HG03175 (cell line): ENCODE measurements at regions not wholly inside any gene's neighbourhood (a gene's known extent, or its start where the extent isn't known, plus 50 kb on each side); places are given as distances from the start of the nearest gene placed in this dataset.
A peak's percentile ranks its signal among the peaks of the same experiment; 100 is the strongest.
"Not testable (repeated sequence)": the region's sequence is repeated elsewhere in the genome, so short reads cannot be mapped to it uniquely, and the experiment has no call there.

ENCODE experiments used
- ATAC-seq: cut with Tn5 transposase; IDR thresholded peaks from one replicate; pipeline ENCODE4 v1.9.1; 2021; ENCODE audit warnings: mild to moderate bottlenecking, moderate library complexity; ENCODE audit not compliant: unreplicated experiment

- ATAC-seq: no peak
These were observed 178.2 kb downstream of the ENC1 start for GRCh38 chr5:74462356-74462755.

GRCh38 chr5:74461251-74461650 is 179.3 kb downstream of the ENC1 start:
- ATAC-seq: no peak

- ATAC-seq: no peak
These were observed 179.8 kb downstream of the ENC1 start for GRCh38 chr5:74460694-74461093.

- ATAC-seq: no peak
These were observed 180.5 kb downstream of the ENC1 start for GRCh38 chr5:74459984-74460383.

- no peak for ATAC-seq
These were observed 182.7 kb downstream of the ENC1 start for GRCh38 chr5:74457876-74458275.

- no peak for ATAC-seq
These were observed 186.1 kb downstream of the ENC1 start for GRCh38 chr5:74454263-74455030.

- no peak for ATAC-seq
These were observed 187.7 kb downstream of the ENC1 start for GRCh38 chr5:74452856-74453255.

GRCh38 chr5:74450095-74450494 is 190.4 kb downstream of the ENC1 start:
- ATAC-seq: no peak

- ATAC-seq: no peak
These were observed 193.7 kb downstream of the ENC1 start for GRCh38 chr5:74446725-74447241.

- ATAC-seq: no peak
These were observed 198.1 kb downstream of the ENC1 start for GRCh38 chr5:74442466-74442865.

- ATAC-seq: no peak
These were observed 198.9 kb downstream of the ENC1 start for GRCh38 chr5:74441616-74442015.

GRCh38 chr5:74440341-74440740 is 200.2 kb downstream of the ENC1 start:
- no peak for ATAC-seq

- not testable (repeated sequence) for ATAC-seq
These were observed 202.7 kb downstream of the ENC1 start for GRCh38 chr5:74437870-74438269.

GRCh38 chr5:74433896-74434829 is 206.4 kb downstream of the ENC1 start:
- no peak for ATAC-seq

- peak; percentile 58 for ATAC-seq
These were observed 207.2 kb downstream of the ENC1 start for GRCh38 chr5:74433255-74433895.

GRCh38 chr5:74432721-74433120 is 207.8 kb downstream of the ENC1 start:
- ATAC-seq: no peak

GRCh38 chr5:74432216-74432615 is 208.3 kb downstream of the ENC1 start:
- ATAC-seq: no peak

- no peak for ATAC-seq
These were observed 209.2 kb downstream of the ENC1 start for GRCh38 chr5:74431290-74431669.

- no peak for ATAC-seq
These were observed 209.8 kb downstream of the ENC1 start for GRCh38 chr5:74430631-74431289.

- ATAC-seq: no peak
These were observed 211.0 kb downstream of the ENC1 start for GRCh38 chr5:74429495-74429894.

- ATAC-seq: no peak
These were observed 211.7 kb downstream of the ENC1 start for GRCh38 chr5:74428876-74429275.
